Activated CD8-positive, alpha-beta T cell treated with anti-CD3 and anti-CD28 coated beads, Interleukin-2, amount 10 ng/mL, durations not matched to agents 7 days and 5 days (primary cell): ENCODE measurements at regions not wholly inside any gene's neighbourhood (a gene's known extent, or its start where the extent isn't known, plus 50 kb on each side); places are given as distances from the start of the nearest gene placed in this dataset.

ENCODE experiments used
- ATAC-seq: fragments of 150-1000 bp; cut with Tn5 transposase; one replicate; pipeline ENCODE4 v1.10.0; 2021; ENCODE audit warnings: moderate library complexity
- CTCF ChIA-PET: fragments of 350-600 bp; sonication (Branson Sonifier 250); formaldehyde crosslinking; loops from one replicate; lab custom pipeline; 2021; ENCODE audit warnings: antibody characterized with exemption; lab: Charles Lee
- POLR2A ChIA-PET: fragments of 350-600 bp; sonication (Branson Sonifier 250); formaldehyde crosslinking; loops from one replicate; lab custom pipeline; 2021; ENCODE audit warnings: antibody characterized with exemption; lab: Charles Lee
- DNase-seq: peaks from one replicate; pipeline ENCODE4 v3.0.0-alpha.2; 2020
- H3K27ac Mint-ChIP-seq: one replicate; pipeline ENCODE4 v1.8.0; 2021; ENCODE audit warnings: mild to moderate bottlenecking, mixed read lengths
- H3K27me3 Mint-ChIP-seq: one replicate; pipeline ENCODE4 v1.8.0; 2021; ENCODE audit warnings: low read depth, mixed read lengths
- H3K36me3 Mint-ChIP-seq: one replicate; pipeline ENCODE4 v1.8.0; 2021; ENCODE audit warnings: low read depth, mixed read lengths
- H3K4me1 Mint-ChIP-seq: one replicate; pipeline ENCODE4 v1.8.0; 2021; ENCODE audit warnings: low read depth, mixed read lengths
- H3K4me3 Mint-ChIP-seq: one replicate; pipeline ENCODE4 v1.8.0; 2021; ENCODE audit warnings: mild to moderate bottlenecking, mixed read lengths
- H3K9me3 Mint-ChIP-seq: one replicate; pipeline ENCODE4 v1.8.0; 2022; ENCODE audit warnings: mixed read lengths; ENCODE audit not compliant: insufficient read depth

GRCh38 chr9:93814077-93814956, 140.8 kb downstream of the BARX1 start:
- no peak overlapping the region for H3K4me3 Mint-ChIP-seq
- H3K4me1 Mint-ChIP-seq: no peaks in the 10 kb centered on the region
- H3K27me3 Mint-ChIP-seq: peaks cover 12% of the 10 kb centered on the region
- POLR2A ChIA-PET: no interaction called here
- no peaks in the 10 kb centered on the region for H3K9me3 Mint-ChIP-seq
- H3K27ac Mint-ChIP-seq: no peak overlapping the region
- CTCF ChIA-PET: interaction anchor here (1.9 kb wide), 1 partner anchor 13 kb away, joined by 4 read pairs; no protein-coding TSS in a partner anchor
- no peaks in the 10 kb centered on the region for H3K36me3 Mint-ChIP-seq
- no peak for DNase-seq
- no peak for ATAC-seq

- H3K36me3 Mint-ChIP-seq: no peaks in the 10 kb centered on the region
- ChIA-PET CTCF (no interaction called here), POLR2A (no interaction called here)
- DNase-seq: no peak
- peaks cover 12% of the 10 kb centered on the region for H3K27me3 Mint-ChIP-seq
- H3K27ac Mint-ChIP-seq: no peak overlapping the region
- H3K9me3 Mint-ChIP-seq: no peaks in the 10 kb centered on the region
- no peak overlapping the region for H3K4me3 Mint-ChIP-seq
- H3K4me1 Mint-ChIP-seq: no peaks in the 10 kb centered on the region
- no peak for ATAC-seq
Observed at GRCh38 chr9:93813221-93814076, 141.7 kb downstream of the BARX1 start.

DNA sequence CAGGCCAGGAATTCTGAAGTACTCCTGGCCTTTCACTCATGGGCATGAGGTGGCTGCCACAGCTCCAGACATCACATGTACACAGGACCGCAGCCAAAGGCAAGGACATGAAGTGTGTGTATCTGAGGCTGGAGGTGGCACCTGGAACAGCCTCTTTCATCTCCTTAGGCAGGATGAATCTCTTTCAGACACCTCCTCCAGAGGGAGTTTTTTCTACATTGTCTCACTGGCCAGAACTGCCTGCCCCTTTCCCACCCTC, 142.8 kb downstream of the BARX1 start:
- H3K4me3 Mint-ChIP-seq: no peak overlapping the region
- no peaks in the 10 kb centered on the region for H3K36me3 Mint-ChIP-seq
- H3K27me3 Mint-ChIP-seq: peaks cover 10% of the 10 kb centered on the region
- ATAC-seq: no peak
- no peaks in the 10 kb centered on the region for H3K9me3 Mint-ChIP-seq
- ChIA-PET POLR2A (no interaction called here), CTCF (no interaction called here)
- no peak for DNase-seq
- H3K27ac Mint-ChIP-seq: no peak overlapping the region
- no peaks in the 10 kb centered on the region for H3K4me1 Mint-ChIP-seq

GRCh38 chr9:93810028-93810971, 144.9 kb downstream of the BARX1 start:
- POLR2A ChIA-PET: no interaction called here
- ATAC-seq (no peak), DNase-seq (no peak)
- no peaks in the 10 kb centered on the region for H3K36me3 Mint-ChIP-seq
- H3K27ac Mint-ChIP-seq: no peak overlapping the region
- peaks cover 4% of the 10 kb centered on the region for H3K27me3 Mint-ChIP-seq
- H3K9me3 Mint-ChIP-seq: no peaks in the 10 kb centered on the region
- H3K4me1 Mint-ChIP-seq: no peaks in the 10 kb centered on the region
- H3K4me3 Mint-ChIP-seq: no peak overlapping the region
- CTCF ChIA-PET: no interaction called here

DNA sequence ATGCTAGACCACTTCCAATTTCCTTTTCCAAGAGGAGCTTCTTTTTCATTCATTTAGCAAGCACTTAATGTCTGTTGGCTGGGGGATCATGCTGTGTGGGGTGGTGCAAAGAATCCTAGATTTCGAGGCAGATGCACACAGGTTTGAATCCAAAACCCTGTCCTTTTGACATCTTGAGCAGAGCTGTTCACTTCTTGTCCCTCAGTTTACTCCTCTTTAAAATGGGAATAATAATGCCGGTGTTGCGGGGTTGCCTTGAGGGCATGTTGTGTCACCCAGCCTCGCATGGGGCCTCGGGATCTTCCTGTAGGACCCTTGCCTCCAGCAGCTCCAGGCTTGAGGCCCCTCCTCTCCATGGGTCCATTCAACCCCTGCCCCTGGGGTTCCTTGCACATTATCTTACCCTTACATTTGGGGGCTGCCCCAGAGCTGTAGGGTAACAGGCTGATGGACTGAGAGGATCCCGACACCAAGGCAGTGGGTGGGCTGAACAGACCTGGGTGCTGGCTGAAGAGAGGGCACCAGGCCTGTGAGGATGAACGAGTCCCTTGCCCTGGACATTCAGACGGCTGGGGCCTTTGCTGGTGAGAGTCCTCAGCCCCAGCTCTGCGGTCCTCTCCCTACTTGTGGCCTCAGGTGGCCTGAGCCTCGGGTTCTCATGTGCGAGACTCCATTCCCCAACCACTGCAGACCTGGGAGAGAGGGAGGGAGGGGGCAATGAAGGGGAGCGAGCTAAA, 145.8 kb downstream of the BARX1 start:
- CTCF ChIA-PET: no interaction called here

GRCh38 chr9:93808115-93809029, 146.8 kb downstream of the BARX1 start:
- Mint-ChIP-seq H3K9me3 (no peaks in the 10 kb centered on the region), H3K4me1 (no peaks in the 10 kb centered on the region), H3K27me3 (peaks cover 2% of the 10 kb centered on the region), H3K4me3 (no peak overlapping the region), H3K36me3 (no peaks in the 10 kb centered on the region), H3K27ac (no peak overlapping the region)
- ATAC-seq (no peak), DNase-seq (no peak)
- ChIA-PET CTCF (no interaction called here), POLR2A (no interaction called here)

More for the DNA sequence above, 145.8 kb downstream of the BARX1 start:
- ATAC-seq (no peak), DNase-seq (no peak)
- Mint-ChIP-seq H3K36me3 (no peaks in the 10 kb centered on the region), H3K27me3 (peaks cover 4% of the 10 kb centered on the region), H3K4me1 (no peaks in the 10 kb centered on the region), H3K27ac (no peak overlapping the region), H3K4me3 (no peak overlapping the region), H3K9me3 (no peaks in the 10 kb centered on the region)
- POLR2A ChIA-PET: no interaction called here

DNA sequence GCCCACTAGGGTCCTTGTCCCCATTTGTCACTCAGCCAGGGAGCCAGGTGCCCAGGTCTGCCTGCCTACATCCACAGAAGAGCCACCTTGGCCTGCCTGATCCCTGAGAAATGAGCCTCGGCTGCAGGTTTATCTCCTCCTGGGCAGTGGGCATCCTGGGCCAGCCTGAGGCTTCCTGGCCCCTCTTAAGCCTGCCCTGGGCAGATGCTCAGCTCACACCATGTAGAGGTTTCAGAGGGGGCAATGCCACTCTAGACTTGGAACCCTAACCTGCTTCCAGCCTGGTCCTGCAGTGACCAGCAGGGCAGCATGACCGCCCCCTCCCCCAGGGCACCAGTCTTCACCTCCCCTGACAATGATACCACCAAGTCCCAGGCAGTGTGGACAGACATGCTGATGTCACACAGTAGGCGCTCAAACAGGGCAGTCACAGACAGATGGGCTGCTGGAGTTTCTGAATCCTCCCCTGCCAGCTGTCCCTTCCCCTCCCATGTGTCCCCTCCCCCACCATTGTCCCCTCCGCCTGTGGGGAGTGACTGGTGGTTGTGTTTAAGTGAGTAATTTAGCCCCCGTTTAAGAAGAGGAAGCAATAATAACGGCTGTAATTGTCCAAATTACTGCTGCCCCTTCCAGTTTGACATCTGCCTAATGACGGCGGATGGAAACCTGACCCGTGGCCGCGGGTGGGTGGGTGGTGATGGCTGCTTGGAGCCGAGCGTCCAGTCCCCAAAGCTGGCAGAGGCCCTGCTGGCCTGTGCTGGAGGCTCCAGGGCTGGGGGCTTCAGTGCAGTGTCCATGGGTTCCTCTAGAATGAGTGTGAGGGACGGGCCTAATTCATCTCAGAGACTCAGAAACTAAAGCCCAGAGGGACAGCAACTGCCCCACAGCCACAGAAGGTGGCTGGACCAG, 147.7 kb downstream of the BARX1 start:
- ChIA-PET POLR2A (no interaction called here), CTCF (no interaction called here)
- Mint-ChIP-seq H3K4me3 (no peak overlapping the region), H3K36me3 (no peaks in the 10 kb centered on the region), H3K9me3 (no peaks in the 10 kb centered on the region), H3K4me1 (no peaks in the 10 kb centered on the region), H3K27ac (no peak overlapping the region), H3K27me3 (no peaks in the 10 kb centered on the region)
- DNase-seq (no peak), ATAC-seq (no peak)

DNA sequence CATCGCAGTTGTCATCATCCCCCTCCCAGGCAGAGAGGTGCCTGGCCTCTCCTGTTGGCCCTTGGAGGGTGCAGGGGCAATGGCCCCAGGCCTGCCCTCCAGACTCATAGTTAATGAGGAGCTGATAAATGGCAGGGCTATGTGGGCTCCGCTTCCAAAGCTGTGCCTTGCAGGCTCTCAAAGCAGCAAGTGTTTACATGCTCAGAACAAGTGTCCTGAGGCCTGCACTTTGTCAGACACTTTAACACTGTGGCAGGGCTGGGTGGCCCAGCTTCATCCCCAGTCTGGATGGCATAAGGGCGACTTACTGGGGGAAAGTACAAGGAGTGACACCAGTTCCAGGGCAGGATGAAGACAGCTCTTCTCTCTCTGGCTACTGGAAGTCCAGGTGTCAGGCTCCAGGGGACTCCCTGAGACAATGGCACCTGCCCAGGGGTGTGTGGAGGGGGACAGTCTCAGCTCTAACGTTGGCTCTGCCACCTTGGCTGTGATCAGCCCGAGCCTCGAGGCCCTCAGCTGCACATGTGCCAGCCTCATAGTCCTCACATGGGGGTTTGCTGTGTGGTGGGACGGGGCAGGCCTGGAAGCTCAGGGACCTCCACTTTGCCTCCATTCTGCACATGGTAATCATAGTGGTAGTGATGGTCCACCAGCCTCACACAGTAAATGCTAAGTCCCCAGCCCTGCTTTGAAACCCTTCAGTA, 153.4 kb downstream of the BARX1 start:
- CTCF ChIA-PET: no interaction called here
- H3K4me1 Mint-ChIP-seq: no peaks in the 10 kb centered on the region
- DNase-seq: no peak
- POLR2A ChIA-PET: no interaction called here
- H3K9me3 Mint-ChIP-seq: no peaks in the 10 kb centered on the region
- no peak for ATAC-seq
- H3K36me3 Mint-ChIP-seq: no peaks in the 10 kb centered on the region
- peaks cover 4% of the 10 kb centered on the region for H3K27me3 Mint-ChIP-seq
- no peak overlapping the region for H3K4me3 Mint-ChIP-seq
- H3K27ac Mint-ChIP-seq: no peak overlapping the region

- POLR2A ChIA-PET: no interaction called here
- H3K4me3 Mint-ChIP-seq: no peak overlapping the region
- no peaks in the 10 kb centered on the region for H3K9me3 Mint-ChIP-seq
- ATAC-seq: no peak
- H3K4me1 Mint-ChIP-seq: no peaks in the 10 kb centered on the region
- CTCF ChIA-PET: no interaction called here
- DNase-seq: no peak
- H3K27ac Mint-ChIP-seq: no peak overlapping the region
- H3K27me3 Mint-ChIP-seq: peaks cover 4% of the 10 kb centered on the region
- no peaks in the 10 kb centered on the region for H3K36me3 Mint-ChIP-seq
Observed at GRCh38 chr9:93801120-93801519, 154.0 kb downstream of the BARX1 start.
